GM20000 (cell line): ENCODE measurements at regions not wholly inside any gene's neighbourhood (a gene's known extent, or its start where the extent isn't known, plus 50 kb on each side); places are given as distances from the start of the nearest gene placed in this dataset.

Experiments used
- DNase-seq: peaks from one replicate; pipeline ENCODE4 v3.0.0; 2012; ENCODE audit warnings: low spot score
- TF ChIP-seq, protein P1 (sequence below): IDR thresholded peaks from 2 replicates; pipeline ENCODE4 v1.5.1; 2012; ENCODE audit warnings: mild to moderate bottlenecking, control low read depth; ENCODE audit errors: extremely low read depth, missing control alignments

DNA sequence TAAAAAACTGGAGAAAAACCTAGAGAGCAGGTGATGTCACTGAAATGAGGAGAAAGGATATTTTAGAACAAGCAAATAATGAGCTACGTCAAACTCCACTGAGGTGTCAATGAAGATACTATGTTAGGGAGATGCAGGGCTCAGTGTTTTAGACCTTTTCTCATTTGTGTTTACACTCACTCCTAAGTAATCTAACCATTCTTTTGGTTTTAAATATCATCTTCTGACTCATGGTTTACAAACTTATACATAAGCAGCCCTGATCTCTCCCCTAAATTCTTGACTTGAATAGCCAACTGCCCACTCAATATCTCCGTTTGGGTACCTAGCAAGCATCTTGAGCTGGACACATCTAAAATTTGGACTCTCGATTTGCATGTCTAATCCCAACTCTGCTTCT, 272.4 kb downstream of the MEF2C start:
- TF ChIP-seq, protein P1, sequence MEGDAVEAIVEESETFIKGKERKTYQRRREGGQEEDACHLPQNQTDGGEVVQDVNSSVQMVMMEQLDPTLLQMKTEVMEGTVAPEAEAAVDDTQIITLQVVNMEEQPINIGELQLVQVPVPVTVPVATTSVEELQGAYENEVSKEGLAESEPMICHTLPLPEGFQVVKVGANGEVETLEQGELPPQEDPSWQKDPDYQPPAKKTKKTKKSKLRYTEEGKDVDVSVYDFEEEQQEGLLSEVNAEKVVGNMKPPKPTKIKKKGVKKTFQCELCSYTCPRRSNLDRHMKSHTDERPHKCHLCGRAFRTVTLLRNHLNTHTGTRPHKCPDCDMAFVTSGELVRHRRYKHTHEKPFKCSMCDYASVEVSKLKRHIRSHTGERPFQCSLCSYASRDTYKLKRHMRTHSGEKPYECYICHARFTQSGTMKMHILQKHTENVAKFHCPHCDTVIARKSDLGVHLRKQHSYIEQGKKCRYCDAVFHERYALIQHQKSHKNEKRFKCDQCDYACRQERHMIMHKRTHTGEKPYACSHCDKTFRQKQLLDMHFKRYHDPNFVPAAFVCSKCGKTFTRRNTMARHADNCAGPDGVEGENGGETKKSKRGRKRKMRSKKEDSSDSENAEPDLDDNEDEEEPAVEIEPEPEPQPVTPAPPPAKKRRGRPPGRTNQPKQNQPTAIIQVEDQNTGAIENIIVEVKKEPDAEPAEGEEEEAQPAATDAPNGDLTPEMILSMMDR = no peak
- no peak for DNase-seq

DNA sequence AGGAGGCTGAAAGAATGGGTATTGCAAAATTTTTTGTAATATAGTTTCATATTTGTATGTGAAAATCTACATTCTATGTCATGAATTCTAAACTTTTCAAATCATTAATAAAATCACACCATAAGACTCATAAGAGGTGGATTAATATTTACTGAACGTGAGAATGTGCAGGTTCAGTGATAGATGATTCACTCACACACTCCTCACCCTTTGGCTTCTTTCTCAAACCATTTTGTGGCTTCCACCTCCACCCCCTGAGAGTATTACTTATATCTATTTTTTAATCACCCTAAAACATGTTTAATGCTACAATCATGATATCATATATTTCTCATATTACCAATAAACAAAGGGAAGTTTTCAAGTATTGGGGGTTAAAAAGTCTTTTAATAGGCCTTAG, 275.5 kb downstream of the MEF2C start:
- no peak for DNase-seq
- TF ChIP-seq, protein P1 = no peak

DNA sequence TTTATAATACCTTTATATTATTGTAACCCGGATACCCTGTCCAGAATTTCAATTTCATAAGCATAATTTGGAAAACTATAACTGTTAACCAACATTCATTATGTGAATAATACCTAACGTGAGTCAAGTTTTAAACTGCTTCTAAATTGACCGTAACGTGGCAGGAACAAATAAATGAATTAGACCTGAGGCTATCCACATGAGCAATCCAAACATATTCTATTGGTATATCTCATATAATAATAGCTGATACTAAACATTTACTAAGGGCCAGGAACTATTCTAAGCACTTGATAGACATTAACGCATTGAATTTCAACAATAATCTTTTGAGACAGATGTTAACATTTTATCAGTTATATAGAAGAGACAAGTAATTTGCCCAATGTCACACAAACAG, 276.4 kb downstream of the MEF2C start:
- TF ChIP-seq, protein P1 = no peak

DNA sequence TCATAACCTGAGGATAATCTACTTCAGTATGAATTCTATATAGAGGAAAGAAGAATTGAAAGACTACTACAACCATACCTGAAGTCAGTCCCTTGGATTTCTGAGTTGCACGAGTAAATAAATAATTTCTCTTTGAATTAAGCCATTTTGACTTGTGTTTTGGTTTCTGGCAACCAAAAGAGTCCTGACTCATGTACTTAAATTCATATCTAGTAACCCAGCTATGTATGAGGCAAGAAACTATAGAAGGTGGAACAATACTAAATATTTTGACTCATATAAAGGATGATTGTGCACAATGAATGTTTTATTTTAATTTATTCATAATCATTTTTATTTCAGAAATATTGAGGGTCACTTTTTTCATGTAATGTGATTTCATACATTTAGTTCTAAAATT, 276.8 kb downstream of the MEF2C start:
- TF ChIP-seq, protein P1 = no peak
- DNase-seq = no peak

More for the DNA sequence above, 276.4 kb downstream of the MEF2C start:
- DNase-seq = no peak

DNA sequence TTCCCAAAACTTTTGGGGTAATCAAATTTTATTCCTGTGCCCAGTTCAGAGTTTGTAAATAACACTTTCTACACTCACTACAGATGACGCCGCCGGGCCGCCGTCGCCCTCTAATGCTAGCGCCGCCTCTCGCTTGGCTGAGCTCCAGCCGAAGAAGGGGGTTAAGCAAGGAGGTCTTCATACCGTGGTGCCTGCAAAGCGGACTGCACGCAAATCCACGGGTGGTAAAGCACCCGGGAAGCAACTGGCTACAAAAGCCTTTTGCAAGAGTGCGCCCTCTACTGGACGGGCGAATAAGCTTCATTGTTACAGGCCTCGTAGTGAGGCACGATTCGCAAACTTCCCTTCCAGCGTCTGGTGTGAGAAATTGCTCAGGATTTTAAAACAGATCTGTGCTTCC, 280.4 kb downstream of the MEF2C start:
- TF ChIP-seq, protein P1 = peak; percentile 22
- no peak for DNase-seq

DNA sequence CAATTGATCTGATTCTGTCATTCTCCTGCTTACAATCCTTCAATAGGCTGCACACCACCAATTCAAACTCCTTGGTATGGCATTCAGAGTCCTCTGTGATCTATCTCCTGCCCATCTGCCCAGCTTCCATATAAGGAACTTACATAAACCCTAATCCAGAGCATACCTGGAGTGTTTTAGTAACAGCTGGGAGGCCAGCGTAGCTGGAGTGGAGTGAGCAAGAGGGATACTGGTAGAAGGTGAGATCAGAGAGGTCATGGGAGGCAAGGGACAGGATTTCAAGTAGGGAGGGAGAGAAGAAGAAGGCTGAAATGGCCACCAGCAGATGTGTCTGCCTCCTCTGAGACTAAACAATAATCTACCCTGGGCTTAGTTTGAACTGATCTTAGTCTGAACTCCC, 288.5 kb downstream of the MEF2C start:
- TF ChIP-seq, protein P1 = no peak
- DNase-seq = no peak

DNA sequence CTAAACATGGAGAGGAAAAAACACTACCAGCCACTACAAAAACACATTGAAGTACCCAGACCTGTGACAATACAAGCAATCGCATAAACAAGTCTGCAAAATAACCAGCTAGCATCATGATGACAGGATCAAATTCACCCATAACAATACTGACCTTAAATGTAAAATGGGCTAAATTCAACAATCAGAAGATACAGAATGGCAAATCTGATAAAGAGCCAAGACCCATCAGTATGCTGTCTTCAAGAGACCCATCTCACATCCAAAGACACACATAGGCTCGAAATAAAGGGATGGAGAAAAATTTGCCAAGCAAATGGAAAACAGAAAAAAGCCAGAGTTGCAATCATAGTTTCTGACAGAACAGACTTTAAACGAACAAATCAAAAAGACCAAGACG, 294.4 kb downstream of the MEF2C start:
- TF ChIP-seq, protein P1 = no peak
- DNase-seq = no peak

DNA sequence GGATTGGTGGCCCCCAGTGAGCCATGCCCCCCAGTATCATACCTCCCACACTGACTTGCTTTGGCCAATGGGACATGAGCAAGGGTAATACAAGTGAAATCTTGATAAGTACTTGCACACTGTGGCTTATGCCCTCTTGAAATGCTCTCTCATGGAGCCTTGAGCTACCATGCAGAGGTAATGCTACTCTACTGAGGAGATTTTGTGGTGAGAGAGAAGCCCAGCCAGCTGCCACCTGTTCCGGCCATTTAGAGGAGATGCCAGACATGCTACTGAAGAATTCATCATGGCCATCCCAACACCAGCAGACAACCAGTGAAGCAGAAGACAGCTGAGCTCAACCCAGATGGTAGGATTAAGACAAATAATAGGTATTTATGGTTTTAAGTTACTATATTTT, 299.5 kb downstream of the MEF2C start:
- TF ChIP-seq, protein P1 = no peak
- no peak for DNase-seq
